Stimulated activated naive B cell treated with anti-CD40 and anti-IgM and Interleukin-4, amounts not matched to agents 10 μg/mL and 1 μg/mL and 100 μg/mL, for 72 hours (primary cell): ENCODE measurements at regions not wholly inside any gene's neighbourhood (a gene's known extent, or its start where the extent isn't known, plus 50 kb on each side); places are given as distances from the start of the nearest gene placed in this dataset.

Experiments
- ATAC-seq, 2 donors: fragments of 150-1000 bp; cut with Tn5 transposase; replicated peaks; 2 replicates each; pipeline ENCODE4 v1.10.0; 2021; ENCODE audit warnings: moderate library complexity in 1 of 2
- DNase-seq: peaks from one replicate; pipeline ENCODE4 v3.0.0; 2021
- H3K27ac Mint-ChIP-seq: one replicate; pipeline ENCODE4 v1.8.0; 2022; ENCODE audit warnings: mild to moderate bottlenecking, mixed read lengths
- H3K27me3 Mint-ChIP-seq, 2 donors: one replicate each; pipeline ENCODE4 v1.8.0; 2022; ENCODE audit warnings: mixed read lengths in 2 of 2
- H3K36me3 Mint-ChIP-seq, 2 donors: one replicate each; pipeline ENCODE4 v1.8.0; 2022; ENCODE audit warnings: mixed read lengths in 2 of 2, mild to moderate bottlenecking in 1 of 2
- H3K4me1 Mint-ChIP-seq, 2 donors: one replicate each; pipeline ENCODE4 v1.8.0; 2022; ENCODE audit warnings: mixed read lengths in 2 of 2, mild to moderate bottlenecking in 1 of 2
- H3K4me3 Mint-ChIP-seq, 2 donors: one replicate each; pipeline ENCODE4 v1.8.0; 2022; ENCODE audit warnings: mild to moderate bottlenecking in 2 of 2, mixed read lengths in 2 of 2, moderate library complexity in 1 of 2
- H3K9me3 Mint-ChIP-seq, 2 donors: one replicate each; pipeline ENCODE4 v1.8.0; 2022; ENCODE audit warnings: mixed read lengths in 2 of 2, mild to moderate bottlenecking in 1 of 2

DNA sequence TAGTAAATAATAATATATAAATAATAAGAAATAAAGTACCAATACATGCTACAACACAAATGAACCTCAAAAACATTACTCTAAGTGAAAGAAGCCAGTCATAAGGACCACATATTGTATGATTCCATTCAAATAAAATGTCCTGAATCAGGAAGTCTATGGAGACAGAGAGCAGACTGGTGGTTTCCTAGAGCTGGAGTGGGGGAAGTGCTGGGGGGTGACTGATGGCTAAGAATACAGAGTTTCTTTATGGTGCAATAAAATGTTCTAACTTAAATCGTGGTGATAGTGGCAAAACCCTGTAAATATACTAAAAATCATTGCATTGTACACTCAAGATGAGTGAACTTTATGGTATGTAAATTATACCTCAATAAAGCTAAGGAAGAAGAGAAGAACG, 376.5 kb downstream of the BUD13 start:
- Mint-ChIP-seq H3K27me3 (peaks cover 0 to 3% of the 10 kb centered on the region in 2 donors), H3K36me3 (no peaks in the 10 kb centered on the region), H3K9me3 (peaks cover 0 to 4% of the 10 kb centered on the region in 2 donors), H3K4me1 (no peaks in the 10 kb centered on the region), H3K27ac (no peak overlapping the region), H3K4me3 (no peak overlapping the region)
- DNase-seq (no peak), ATAC-seq (no peak)

DNA sequence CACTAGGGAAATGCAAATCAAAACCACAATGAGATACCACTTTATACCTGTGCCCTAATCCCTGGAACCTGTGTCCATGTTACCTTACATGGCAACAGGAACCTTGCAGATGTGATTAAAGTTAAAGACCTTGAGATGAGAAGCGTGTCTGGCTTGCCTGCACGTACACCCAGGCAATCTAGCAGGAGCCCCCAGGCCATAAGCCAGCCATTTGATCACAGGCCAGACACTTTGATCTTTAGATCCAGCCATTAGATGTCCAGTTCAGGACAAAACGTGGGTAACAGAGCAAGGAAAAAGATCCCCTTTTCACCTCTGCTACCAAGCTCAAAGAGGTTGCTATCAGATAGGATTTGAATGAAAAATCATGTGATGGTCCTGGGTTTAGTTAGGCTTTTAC, 378.8 kb downstream of the BUD13 start:
- Mint-ChIP-seq H3K4me1 (no peaks in the 10 kb centered on the region), H3K4me3 (no peak overlapping the region), H3K27ac (no peak overlapping the region), H3K9me3 (peaks cover 0 to 7% of the 10 kb centered on the region in 2 donors), H3K27me3 (peaks cover 0 to 3% of the 10 kb centered on the region in 2 donors), H3K36me3 (no peaks in the 10 kb centered on the region)
- ATAC-seq (no peak), DNase-seq (no peak)

DNA sequence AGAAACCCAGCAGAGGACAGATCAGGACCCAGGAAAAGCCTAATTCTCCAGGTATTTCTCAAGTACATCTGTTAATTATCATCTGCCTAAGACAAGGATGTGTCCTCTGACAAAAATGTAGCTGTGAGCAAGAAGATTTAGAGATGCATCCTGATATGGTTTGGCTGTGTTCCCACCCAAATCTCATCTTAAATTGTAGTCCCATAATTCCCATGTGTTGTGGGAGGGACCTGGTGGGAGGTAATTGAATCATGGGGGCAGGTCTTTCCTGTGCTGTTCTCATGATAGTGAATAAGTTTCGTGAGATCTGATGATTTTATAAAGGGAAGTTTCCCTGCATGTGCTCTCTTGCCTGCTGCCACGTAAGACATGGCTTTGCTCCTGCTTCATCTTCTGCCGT, 381.8 kb downstream of the BUD13 start:
- DNase-seq, result no peak
- Mint-ChIP-seq H3K36me3 (no peaks in the 10 kb centered on the region), H3K4me1 (no peaks in the 10 kb centered on the region), H3K27me3 (peaks cover 0 to 3% of the 10 kb centered on the region in 2 donors), H3K4me3 (no peak overlapping the region), H3K9me3 (peaks cover 0 to 7% of the 10 kb centered on the region in 2 donors), H3K27ac (no peak overlapping the region)
- ATAC-seq, result no peak

DNA sequence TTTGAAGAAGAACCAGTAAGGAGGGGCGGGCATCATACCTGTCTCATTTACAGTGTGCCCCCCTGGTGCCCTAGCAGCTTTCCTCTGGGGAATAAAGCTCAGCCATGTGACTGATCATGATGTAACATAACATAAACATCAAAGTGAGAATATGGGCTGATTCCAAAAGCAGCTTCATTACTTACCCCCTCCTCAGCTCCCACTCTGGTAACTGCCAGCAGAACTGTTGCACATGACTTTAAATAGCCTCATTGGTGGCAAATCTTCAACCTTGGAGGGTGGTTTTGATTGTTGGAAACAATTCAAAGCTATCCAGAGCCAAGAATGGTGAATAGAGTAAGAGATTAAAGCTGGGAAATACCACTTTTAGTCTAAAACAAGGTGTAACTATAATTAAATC, 384.6 kb downstream of the BUD13 start:
- Mint-ChIP-seq H3K4me1 (no peaks in the 10 kb centered on the region), H3K36me3 (no peaks in the 10 kb centered on the region), H3K4me3 (no peak overlapping the region), H3K27ac (no peak overlapping the region), H3K9me3 (peaks cover 0 to 3% of the 10 kb centered on the region in 2 donors), H3K27me3 (peaks cover 0 to 3% of the 10 kb centered on the region in 2 donors)
- ATAC-seq, result no peak
- DNase-seq, result no peak

DNA sequence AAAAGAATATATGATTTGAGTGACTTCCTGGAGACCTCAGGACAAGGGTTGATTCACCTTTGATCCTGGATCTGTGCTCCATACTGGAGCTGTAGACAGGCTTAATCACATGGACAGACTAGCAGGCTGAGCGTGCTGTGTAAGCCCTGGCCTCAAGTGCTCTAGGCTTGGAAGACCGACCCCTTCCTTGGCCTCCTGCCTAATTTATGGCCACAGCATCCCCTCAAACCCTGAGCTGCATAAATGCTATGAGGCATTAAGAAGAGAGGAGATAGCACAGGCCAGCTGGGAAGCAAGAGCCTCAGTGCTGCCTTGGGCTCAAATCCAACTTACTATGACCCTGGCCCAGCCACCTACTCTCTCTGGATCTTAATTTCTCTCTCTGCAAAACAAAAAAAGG, 385.1 kb downstream of the BUD13 start:
- H3K4me3 Mint-ChIP-seq, result no peak overlapping the region
- ATAC-seq (no peak), DNase-seq (no peak)
- H3K36me3 Mint-ChIP-seq, result no peaks in the 10 kb centered on the region
- peaks cover 0 to 3% of the 10 kb centered on the region in 2 donors for H3K27me3 Mint-ChIP-seq
- no peak overlapping the region for H3K27ac Mint-ChIP-seq
- peaks cover 0 to 3% of the 10 kb centered on the region in 2 donors for H3K9me3 Mint-ChIP-seq
- H3K4me1 Mint-ChIP-seq, result no peaks in the 10 kb centered on the region

DNA sequence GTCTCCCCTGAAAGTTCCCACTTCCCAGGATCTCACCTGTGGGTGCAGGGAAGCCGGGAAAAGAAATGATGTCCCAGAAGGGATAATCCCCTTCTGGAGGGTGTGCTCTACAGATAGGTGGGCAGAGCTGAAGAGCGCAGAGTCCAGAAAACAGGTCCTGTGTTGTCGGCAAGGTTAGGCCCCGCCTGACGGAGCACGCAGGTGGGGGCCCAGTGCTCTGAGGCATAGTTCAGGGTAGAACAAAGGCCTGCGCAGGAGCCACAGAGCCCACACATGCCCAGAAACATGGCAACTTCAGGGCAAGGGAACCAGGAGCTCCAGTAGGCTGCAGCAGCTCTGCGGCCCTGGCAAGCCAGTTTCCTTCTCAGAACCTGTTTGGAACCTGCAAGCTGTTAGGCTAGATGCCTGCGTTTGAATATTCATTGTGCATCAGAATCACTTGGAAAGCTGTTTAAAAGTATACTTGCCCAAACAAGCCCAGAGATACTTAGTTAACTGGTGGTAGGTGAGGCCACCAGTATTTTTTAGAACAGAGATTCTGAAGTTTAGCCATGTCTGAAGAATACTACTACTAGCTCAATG, 386.6 kb downstream of the BUD13 start:
- no peak overlapping the region for H3K4me3 Mint-ChIP-seq

DNA sequence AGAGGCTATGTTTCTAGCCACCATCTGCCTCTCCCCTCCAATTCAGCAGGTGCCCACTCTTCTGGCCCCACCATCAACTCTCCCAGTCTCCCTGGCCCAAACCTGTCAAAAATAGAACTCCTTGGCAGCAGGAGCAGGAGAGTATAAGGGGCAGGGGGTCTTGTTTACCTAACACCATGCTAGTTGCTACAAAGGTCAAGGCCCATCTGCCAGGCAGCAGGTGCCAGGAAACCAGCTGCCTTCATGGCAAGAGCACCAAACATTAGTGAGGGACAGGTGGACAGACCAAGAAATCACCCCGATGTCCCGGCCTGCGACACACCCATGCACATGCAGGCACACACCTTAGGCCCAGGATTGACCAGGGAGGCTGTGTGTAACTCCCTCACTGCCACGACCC, 387.9 kb downstream of the BUD13 start:
- Mint-ChIP-seq H3K27me3 (no peaks in the 10 kb centered on the region), H3K9me3 (peaks cover 0 to 1% of the 10 kb centered on the region in 2 donors), H3K4me1 (no peaks in the 10 kb centered on the region), H3K27ac (no peak overlapping the region), H3K4me3 (no peak overlapping the region), H3K36me3 (no peaks in the 10 kb centered on the region)
- no peak for ATAC-seq
- no peak for DNase-seq

More for the DNA sequence above, 386.6 kb downstream of the BUD13 start:
- H3K36me3 Mint-ChIP-seq, result no peaks in the 10 kb centered on the region
- no peaks in the 10 kb centered on the region for H3K4me1 Mint-ChIP-seq
- H3K9me3 Mint-ChIP-seq, result peaks cover 0 to 3% of the 10 kb centered on the region in 2 donors
- H3K27ac Mint-ChIP-seq, result no peak overlapping the region
- no peak for ATAC-seq
- no peaks in the 10 kb centered on the region for H3K27me3 Mint-ChIP-seq
- no peak for DNase-seq

DNA sequence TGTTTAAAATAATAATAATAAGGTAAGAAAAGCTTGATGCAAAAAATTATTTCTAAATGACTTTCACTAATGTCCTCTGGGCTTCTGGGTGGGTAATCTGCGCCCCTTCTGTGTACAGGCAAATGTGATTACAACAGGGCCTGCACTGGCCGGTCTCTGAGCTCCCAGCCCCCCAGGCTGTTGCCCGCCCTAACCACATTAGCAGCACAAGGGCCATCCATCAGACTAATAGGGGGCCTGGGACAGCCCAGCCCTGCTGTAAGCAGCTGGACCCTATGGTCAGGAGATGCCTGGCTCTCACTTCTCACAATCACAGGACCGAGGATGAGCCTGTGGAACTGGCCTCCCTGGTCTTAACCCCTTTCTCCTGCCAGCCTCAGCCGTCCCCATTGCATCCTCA, 388.4 kb downstream of the BUD13 start:
- H3K36me3 Mint-ChIP-seq, result no peaks in the 10 kb centered on the region
- H3K4me3 Mint-ChIP-seq, result no peak overlapping the region
- DNase-seq (no peak), ATAC-seq (no peak)
- H3K9me3 Mint-ChIP-seq, result no peaks in the 10 kb centered on the region
- H3K4me1 Mint-ChIP-seq, result no peaks in the 10 kb centered on the region
- no peak overlapping the region for H3K27ac Mint-ChIP-seq
- no peaks in the 10 kb centered on the region for H3K27me3 Mint-ChIP-seq

DNA sequence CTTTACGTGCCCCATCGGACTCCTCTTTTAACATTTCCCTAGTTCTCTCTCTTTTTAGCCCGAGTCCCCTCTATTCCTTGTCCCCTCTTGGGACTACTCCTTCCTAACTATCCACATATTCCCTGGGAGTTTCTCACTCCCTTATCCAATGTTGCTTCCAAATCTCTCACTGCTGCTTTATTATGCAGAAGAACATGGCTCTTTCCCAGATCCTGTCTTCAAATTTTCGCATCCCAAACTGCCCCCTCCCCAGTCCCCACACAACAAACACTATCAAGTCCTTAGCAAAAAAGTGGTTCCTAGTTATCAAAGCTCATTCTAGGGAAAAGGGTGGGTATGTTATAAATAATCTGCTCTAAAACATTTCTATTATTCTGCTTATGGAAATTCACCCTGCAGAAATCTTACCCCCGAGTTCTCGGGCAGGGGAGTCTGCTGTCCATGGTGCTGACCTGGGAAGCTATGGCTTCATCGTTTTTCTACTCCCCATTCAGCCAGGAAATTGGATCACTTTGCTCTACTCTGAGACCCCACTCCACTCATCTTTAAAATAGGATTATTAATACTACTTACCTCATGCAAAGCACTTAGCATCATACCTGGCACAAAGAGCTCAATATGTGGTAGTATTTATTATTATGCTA, 393.5 kb downstream of the BUD13 start:
- no peak overlapping the region for H3K4me3 Mint-ChIP-seq
- H3K27me3 Mint-ChIP-seq, result peaks cover 0 to 4% of the 10 kb centered on the region in 2 donors
- ATAC-seq, result no peak
- DNase-seq, result no peak
- no peaks in the 10 kb centered on the region for H3K4me1 Mint-ChIP-seq
- no peak overlapping the region for H3K27ac Mint-ChIP-seq
- H3K9me3 Mint-ChIP-seq, result peaks cover 2 to 8% of the 10 kb centered on the region in 2 donors
- H3K36me3 Mint-ChIP-seq, result no peaks in the 10 kb centered on the region

DNA sequence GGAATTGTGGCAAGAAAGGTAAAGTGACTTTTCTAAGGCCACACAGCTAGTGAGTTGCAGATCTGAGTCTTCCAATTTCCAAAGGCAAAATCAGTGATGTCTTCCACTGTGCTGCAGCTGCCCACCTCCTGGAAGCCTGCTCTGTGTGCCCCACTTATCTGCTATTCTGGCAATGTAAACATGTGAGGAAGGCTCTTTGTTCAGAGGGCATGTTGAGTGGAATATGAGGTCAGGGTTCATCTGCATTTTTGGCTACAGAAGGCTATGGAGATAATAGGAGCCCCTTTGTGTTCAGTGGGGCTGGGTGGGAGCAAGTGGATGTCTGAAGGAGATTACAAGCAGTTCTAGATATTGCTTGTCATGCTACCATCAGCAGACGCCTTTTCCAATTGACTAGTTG, 396.2 kb downstream of the BUD13 start:
- no peaks in the 10 kb centered on the region for H3K4me1 Mint-ChIP-seq
- no peak overlapping the region for H3K4me3 Mint-ChIP-seq
- peaks cover 0 to 4% of the 10 kb centered on the region in 2 donors for H3K27me3 Mint-ChIP-seq

DNA sequence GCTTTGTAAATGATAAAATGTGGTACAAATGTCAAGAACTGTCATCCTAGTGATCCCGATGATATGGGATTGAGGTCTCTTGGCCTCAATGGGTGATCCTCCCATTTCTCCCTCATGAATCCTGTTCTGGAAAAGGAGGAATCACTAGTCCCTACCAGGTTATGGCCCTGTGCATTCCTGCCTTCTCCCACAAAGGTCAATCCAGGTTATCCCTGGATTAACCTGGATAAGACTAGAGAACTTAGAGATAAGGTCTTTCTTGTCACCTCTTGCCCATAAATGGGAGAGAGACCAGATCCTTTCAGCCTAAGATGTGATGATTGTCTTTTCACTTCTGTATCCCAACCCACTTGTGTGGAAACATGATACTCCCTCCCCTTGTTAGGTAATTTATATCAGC, 396.7 kb downstream of the BUD13 start:
- H3K4me3 Mint-ChIP-seq, result no peak overlapping the region
- H3K36me3 Mint-ChIP-seq, result no peaks in the 10 kb centered on the region
- peaks cover 0 to 4% of the 10 kb centered on the region in 2 donors for H3K27me3 Mint-ChIP-seq
- no peak overlapping the region for H3K27ac Mint-ChIP-seq
- H3K9me3 Mint-ChIP-seq, result peaks cover 2 to 8% of the 10 kb centered on the region in 2 donors
- H3K4me1 Mint-ChIP-seq, result no peaks in the 10 kb centered on the region
- DNase-seq, result no peak
- ATAC-seq, result no peak

More for the DNA sequence above, 396.2 kb downstream of the BUD13 start:
- Mint-ChIP-seq H3K27ac (no peak overlapping the region), H3K36me3 (no peaks in the 10 kb centered on the region), H3K9me3 (peaks cover 2 to 8% of the 10 kb centered on the region in 2 donors)
- ATAC-seq (no peak), DNase-seq (no peak)

DNA sequence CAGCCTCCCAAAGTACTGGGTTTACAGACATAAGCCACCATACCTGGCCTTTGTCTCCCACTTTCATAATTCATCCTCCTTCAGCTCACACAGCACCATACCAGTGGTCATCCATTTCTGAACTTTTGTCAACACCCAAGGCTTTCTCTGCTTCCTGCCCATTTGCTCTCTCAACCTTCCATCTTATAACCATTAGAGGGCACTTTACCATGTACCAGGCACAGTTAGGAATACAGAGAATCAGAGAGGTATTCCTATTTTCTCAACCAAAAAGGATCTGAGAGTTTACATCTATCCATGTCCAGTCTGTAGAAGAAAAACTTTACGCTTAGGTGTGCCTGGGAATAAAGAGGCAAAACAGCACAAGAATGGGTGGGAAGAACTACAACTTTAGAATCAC, 397.6 kb downstream of the BUD13 start:
- DNase-seq (no peak), ATAC-seq (no peak)
- H3K27me3 Mint-ChIP-seq, result peaks cover 0 to 4% of the 10 kb centered on the region in 2 donors
- H3K4me3 Mint-ChIP-seq, result no peak overlapping the region
- no peak overlapping the region for H3K27ac Mint-ChIP-seq
- H3K9me3 Mint-ChIP-seq, result peaks cover 2 to 8% of the 10 kb centered on the region in 2 donors
- H3K36me3 Mint-ChIP-seq, result no peaks in the 10 kb centered on the region
- no peaks in the 10 kb centered on the region for H3K4me1 Mint-ChIP-seq

DNA sequence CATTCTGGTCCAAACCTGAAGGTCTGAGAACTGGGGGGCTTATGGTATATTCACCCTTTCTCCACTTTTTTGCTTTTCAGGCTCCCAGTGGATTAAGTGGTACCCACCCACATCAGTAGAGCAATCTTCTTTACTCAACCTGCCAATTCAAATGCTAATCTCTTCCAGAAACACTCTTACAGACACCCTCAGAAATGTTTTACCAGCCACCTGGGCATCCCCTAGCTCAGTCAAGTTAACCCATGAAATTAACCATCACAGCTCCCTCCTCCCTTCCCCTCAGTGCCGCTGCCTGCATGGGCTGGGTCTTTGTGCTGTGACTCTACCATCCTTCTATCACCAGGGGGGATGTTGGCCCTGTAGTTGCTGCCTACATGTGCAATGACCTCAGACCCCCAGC, 398.7 kb downstream of the BUD13 start:
- Mint-ChIP-seq H3K27me3 (peaks cover 0 to 4% of the 10 kb centered on the region in 2 donors), H3K4me3 (no peak overlapping the region), H3K36me3 (no peaks in the 10 kb centered on the region), H3K9me3 (peaks cover 0 to 5% of the 10 kb centered on the region in 2 donors), H3K4me1 (no peaks in the 10 kb centered on the region), H3K27ac (no peak overlapping the region)
- DNase-seq (no peak), ATAC-seq (no peak)

DNA sequence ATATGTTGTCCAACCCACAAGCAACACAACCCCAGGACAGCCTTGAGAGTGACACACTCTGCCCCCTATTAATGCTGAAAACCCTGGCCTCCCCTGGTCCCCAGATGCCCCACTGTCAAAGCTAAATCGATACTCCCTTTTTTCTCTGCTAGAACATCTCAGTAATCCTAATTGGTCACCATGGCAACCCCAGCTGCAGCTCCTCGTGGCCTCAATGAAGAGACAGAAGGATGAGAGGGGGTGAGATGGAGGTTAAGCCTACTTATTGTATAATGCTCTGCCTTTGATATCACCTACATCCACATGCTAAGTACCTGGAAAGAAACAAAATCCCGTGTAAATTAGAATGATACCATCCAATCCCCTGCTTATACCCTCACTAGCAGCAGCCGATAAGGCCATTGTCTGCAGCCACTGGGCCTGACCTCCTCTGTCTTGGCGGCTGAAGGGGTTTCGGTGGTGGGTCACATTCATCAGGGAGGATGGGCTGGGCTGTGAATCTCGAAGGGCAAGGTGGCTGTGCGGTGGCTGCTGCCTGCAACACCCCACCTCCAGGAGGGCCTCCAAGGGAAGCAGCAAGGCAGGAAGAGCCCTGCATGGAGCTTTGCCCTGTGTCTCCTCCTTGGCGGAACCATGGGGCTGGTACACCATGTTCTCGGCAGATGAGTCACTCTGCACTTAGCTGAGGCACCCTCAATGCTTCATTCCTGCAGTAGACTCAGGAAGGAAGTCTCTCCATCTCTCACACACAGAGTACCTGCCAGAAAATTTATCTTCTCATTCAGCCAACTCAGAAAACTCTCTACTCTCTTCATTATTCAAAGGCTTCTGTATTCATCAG, 399.5 kb downstream of the BUD13 start:
- ATAC-seq (no peak), DNase-seq (no peak)
- H3K9me3 Mint-ChIP-seq, result peaks cover 0 to 4% of the 10 kb centered on the region in 2 donors
- H3K4me3 Mint-ChIP-seq, result no peak overlapping the region
- H3K27ac Mint-ChIP-seq, result no peak overlapping the region
- no peaks in the 10 kb centered on the region for H3K36me3 Mint-ChIP-seq
- H3K4me1 Mint-ChIP-seq, result no peaks in the 10 kb centered on the region
- peaks cover 0 to 4% of the 10 kb centered on the region in 2 donors for H3K27me3 Mint-ChIP-seq

DNA sequence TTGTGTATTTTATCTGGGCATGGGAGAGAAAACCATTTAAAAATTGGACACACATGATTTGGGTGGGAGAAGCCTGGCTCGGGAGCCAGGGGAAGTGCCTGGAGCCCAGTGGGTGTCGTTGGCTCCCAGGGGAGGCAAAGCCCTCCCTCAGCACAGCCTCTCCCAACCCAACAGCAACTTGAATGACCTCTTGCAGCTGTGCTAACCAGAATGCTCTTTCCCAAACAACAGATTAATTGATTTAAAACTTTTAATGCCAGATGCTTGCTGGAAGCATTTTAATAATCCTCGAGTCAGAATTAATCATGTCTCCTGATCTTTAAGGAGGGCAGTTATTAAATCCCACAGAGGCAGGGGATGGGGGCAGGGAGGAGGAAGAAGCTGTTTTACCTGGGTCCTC, 401.6 kb downstream of the BUD13 start:
- H3K27ac Mint-ChIP-seq, result no peak overlapping the region
- H3K4me1 Mint-ChIP-seq, result no peaks in the 10 kb centered on the region
- ATAC-seq, result no peak
- H3K9me3 Mint-ChIP-seq, result peaks cover 0 to 4% of the 10 kb centered on the region in 2 donors
- no peak for DNase-seq
- peaks cover 0 to 4% of the 10 kb centered on the region in 2 donors for H3K27me3 Mint-ChIP-seq
- H3K36me3 Mint-ChIP-seq, result no peaks in the 10 kb centered on the region
- no peak overlapping the region for H3K4me3 Mint-ChIP-seq
